AG04450 (cell line): ENCODE measurements at regions not wholly inside any gene's neighbourhood (a gene's known extent, or its start where the extent isn't known, plus 50 kb on each side); places are given as distances from the start of the nearest gene placed in this dataset.
"Not testable (repeated sequence)": the region's sequence is repeated elsewhere in the genome, so short reads cannot be mapped to it uniquely, and the experiment has no call there.

ENCODE experiments used
- CTCF ChIA-PET: fragments of 300-600, 350-600 bp; formaldehyde crosslinking; extraction: SDS; loops from one replicate; lab custom pipeline; 2022; ENCODE audit warnings: antibody characterized with exemption, inconsistent platforms; lab: Charles Lee
- POLR2A ChIA-PET: fragments of 350-600 bp; formaldehyde crosslinking; extraction: SDS; loops from one replicate; lab custom pipeline; 2021; ENCODE audit warnings: antibody characterized with exemption, inconsistent platforms; lab: Yijun Ruan, JAX
- DNase-seq: peaks from one replicate; pipeline ENCODE4 v3.0.0-alpha.2; 2011; ENCODE audit warnings: low read depth, low spot score
- H3K27ac ChIP-seq: one replicate; pipeline ENCODE4 v1.5.1; 2012; ENCODE audit warnings: low read depth, low read length, control low read depth
- H3K27me3 ChIP-seq: one replicate; pipeline ENCODE4 v1.6.0; 2012; ENCODE audit warnings: low read length; ENCODE audit not compliant: control insufficient read depth, insufficient read depth
- H3K4me3 ChIP-seq: 2 replicates; pipeline ENCODE4 v1.5.1; 2011; ENCODE audit warnings: mild to moderate bottlenecking, low read depth, low read length, control low read depth
- H3K9me3 ChIP-seq: 2 replicates; pipeline ENCODE4 v1.5.1; 2012; ENCODE audit warnings: low read length; ENCODE audit not compliant: control insufficient read depth, insufficient read depth
- CTCF ChIP-seq: IDR thresholded peaks from 2 replicates; pipeline ENCODE4 v1.5.1; 2011; ENCODE audit warnings: low read depth, low read length, control low read depth, inconsistent platforms

- H3K4me3 ChIP-seq: no peak overlapping the region
- H3K9me3 ChIP-seq: peaks cover 2% of the 10 kb centered on the region; the same call in 1 of the 2 replicates
- DNase-seq: no peak
- no peak overlapping the region for H3K27ac ChIP-seq
- ChIA-PET POLR2A (no interaction called here), CTCF (no interaction called here)
- no peaks in the 10 kb centered on the region for H3K27me3 ChIP-seq
- TF ChIP-seq CTCF: no peak
Observed at GRCh38 chr6:102742754-102743356, 1349.3 kb downstream of the GRIK2 start.

- Histone ChIP-seq H3K9me3 (no peaks in the 10 kb centered on the region), H3K27me3 (no peaks in the 10 kb centered on the region), H3K4me3 (no peak overlapping the region), H3K27ac (no peak overlapping the region)
- no peak for TF ChIP-seq CTCF
- DNase-seq: no peak
- POLR2A ChIA-PET: no interaction called here
- CTCF ChIA-PET: no interaction called here
Observed at GRCh38 chr6:102742028-102742427, 1348.5 kb downstream of the GRIK2 start.

GRCh38 chr6:102736941-102737368 lies 1343.4 kb downstream of the GRIK2 start:
- ChIA-PET POLR2A (interaction anchor here (1.0 kb wide), 1 partner anchor 30 kb away, joined by 3 read pairs; no protein-coding TSS in a partner anchor), CTCF (no interaction called here)
- no peak overlapping the region for H3K4me3 ChIP-seq
- H3K9me3 ChIP-seq: no peaks in the 10 kb centered on the region
- peak overlapping the region; percentile 89 for H3K27ac ChIP-seq
- no peaks in the 10 kb centered on the region for H3K27me3 ChIP-seq
- TF ChIP-seq CTCF: no peak
- DNase-seq: peak; percentile 32

- no peak overlapping the region for H3K27ac ChIP-seq
- H3K4me3 ChIP-seq: no peak overlapping the region
- ChIA-PET POLR2A (no interaction called here), CTCF (no interaction called here)
- no peaks in the 10 kb centered on the region for H3K27me3 ChIP-seq
- no peaks in the 10 kb centered on the region for H3K9me3 ChIP-seq
- TF ChIP-seq CTCF: no peak
- no peak for DNase-seq
Observed at GRCh38 chr6:102732898-102733297, 1339.4 kb downstream of the GRIK2 start.

GRCh38 chr6:102722086-102722485 lies 1328.6 kb downstream of the GRIK2 start:
- H3K4me3 ChIP-seq, DNase-seq, H3K27ac ChIP-seq, H3K27me3 ChIP-seq, POLR2A ChIA-PET, CTCF ChIA-PET, H3K9me3 ChIP-seq: not testable (repeated sequence)
